Choroid plexus epithelial cell (primary cell): ENCODE measurements at regions not wholly inside any gene's neighbourhood (a gene's known extent, or its start where the extent isn't known, plus 50 kb on each side); places are given as distances from the start of the nearest gene placed in this dataset.
"Not testable (repeated sequence)": the region's sequence is repeated elsewhere in the genome, so short reads cannot be mapped to it uniquely, and the experiment has no call there.

Source experiments
- DNase-seq: peaks from one replicate; pipeline ENCODE4 v3.0.0-alpha.2; 2010; ENCODE audit warnings: low read depth
- H3K4me3 ChIP-seq: 2 replicates; pipeline ENCODE4 v1.5.1; 2011; ENCODE audit warnings: low read depth, mild to moderate bottlenecking, control low read depth, low read length, moderate library complexity
- TF ChIP-seq, protein P1 (sequence below): conservative IDR thresholded peaks from 2 replicates; pipeline ENCODE4 v1.5.1; 2011; ENCODE audit warnings: low read depth, mild to moderate bottlenecking, control low read depth, inconsistent platforms, low read length, moderate library complexity

DNA sequence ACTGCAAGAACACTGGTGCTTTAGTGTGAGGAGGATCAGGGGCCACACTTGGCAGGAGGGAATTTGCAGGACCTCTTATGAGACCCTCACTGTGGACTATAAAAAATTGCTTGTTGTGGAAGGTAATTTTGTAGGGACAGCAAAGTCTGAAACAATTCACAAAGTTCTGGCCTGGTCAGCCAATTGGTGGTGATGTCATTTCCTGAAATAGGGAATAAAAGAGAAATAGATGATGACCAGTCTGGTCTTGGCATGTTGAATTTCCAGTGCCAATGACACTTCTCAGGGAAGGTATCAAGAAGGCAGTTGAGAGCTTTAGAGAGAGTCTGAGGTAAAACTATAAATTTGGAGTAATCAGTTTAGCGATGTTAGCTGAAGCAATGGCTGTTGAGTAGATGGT lies 129.3 kb upstream of the LMNTD1 start:
- no peak for DNase-seq

DNA sequence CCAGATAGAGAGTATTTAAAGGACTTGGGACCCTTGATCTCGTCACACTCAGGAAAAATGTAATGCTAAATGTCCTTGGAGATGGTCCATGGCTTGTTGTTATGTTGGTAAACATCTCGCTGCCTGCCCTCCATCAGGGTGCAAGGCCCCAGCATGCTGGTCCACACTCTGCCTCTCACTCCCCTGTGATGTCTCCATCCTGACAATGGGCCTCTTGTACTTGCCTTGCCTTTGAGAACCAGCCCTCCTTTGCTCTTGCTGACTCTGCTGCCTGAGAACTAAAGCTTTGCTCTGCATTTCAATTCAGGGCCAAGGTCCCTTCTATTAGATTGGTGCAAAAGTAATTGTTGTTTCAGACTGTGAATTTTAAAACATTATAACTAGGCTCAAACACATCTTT lies 131.0 kb upstream of the LMNTD1 start:
- DNase-seq: no peak
- no peak overlapping the region for H3K4me3 ChIP-seq
- TF ChIP-seq, protein P1, sequence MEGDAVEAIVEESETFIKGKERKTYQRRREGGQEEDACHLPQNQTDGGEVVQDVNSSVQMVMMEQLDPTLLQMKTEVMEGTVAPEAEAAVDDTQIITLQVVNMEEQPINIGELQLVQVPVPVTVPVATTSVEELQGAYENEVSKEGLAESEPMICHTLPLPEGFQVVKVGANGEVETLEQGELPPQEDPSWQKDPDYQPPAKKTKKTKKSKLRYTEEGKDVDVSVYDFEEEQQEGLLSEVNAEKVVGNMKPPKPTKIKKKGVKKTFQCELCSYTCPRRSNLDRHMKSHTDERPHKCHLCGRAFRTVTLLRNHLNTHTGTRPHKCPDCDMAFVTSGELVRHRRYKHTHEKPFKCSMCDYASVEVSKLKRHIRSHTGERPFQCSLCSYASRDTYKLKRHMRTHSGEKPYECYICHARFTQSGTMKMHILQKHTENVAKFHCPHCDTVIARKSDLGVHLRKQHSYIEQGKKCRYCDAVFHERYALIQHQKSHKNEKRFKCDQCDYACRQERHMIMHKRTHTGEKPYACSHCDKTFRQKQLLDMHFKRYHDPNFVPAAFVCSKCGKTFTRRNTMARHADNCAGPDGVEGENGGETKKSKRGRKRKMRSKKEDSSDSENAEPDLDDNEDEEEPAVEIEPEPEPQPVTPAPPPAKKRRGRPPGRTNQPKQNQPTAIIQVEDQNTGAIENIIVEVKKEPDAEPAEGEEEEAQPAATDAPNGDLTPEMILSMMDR: no peak

More for the DNA sequence above, 129.3 kb upstream of the LMNTD1 start:
- H3K4me3 ChIP-seq: no peak overlapping the region
- TF ChIP-seq, protein P1: no peak

DNA sequence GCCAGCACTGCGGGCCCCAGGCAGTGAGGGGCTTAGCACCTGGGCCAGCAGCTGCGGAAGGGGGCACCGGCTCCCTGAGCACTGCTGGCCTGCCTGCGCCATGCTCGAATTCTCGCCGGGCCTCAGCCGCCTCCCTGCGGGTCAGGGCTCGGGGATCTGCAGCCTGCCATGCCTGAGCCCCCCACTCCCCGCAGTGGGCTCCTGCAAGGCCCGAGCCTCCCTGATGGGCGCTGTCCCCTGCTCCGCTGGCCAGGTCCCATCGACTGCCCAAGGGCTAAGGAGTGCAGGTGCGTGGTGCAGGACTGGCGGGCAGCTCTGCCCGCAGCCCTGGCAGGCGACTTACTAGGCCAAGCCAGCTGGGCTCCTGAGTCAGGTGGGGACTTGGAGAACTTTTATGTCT lies 133.3 kb upstream of the LMNTD1 start:
- no peak for DNase-seq
- TF ChIP-seq, protein P1: no peak
- no peak overlapping the region for H3K4me3 ChIP-seq

DNA sequence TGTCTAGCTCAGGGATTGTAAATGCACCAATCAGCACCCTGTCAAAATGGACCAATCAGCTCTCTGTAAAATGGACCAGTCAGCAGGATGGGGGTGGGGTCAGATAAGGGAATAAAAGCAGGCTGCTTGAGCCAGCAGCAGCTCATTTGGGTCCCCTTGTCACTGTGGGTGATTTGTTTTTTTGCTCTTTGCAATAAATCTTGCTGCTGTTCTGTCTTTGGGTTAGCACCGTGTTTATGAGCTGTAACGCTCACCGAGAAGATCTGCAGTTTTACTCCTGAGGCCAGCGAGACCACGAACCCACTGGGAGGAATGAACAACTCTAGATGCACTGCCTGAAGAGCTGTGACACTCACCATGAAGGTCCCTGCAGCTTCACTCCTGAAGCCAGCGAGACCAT lies 134.1 kb upstream of the LMNTD1 start:
- TF ChIP-seq, protein P1: no peak
- no peak overlapping the region for H3K4me3 ChIP-seq
- no peak for DNase-seq

DNA sequence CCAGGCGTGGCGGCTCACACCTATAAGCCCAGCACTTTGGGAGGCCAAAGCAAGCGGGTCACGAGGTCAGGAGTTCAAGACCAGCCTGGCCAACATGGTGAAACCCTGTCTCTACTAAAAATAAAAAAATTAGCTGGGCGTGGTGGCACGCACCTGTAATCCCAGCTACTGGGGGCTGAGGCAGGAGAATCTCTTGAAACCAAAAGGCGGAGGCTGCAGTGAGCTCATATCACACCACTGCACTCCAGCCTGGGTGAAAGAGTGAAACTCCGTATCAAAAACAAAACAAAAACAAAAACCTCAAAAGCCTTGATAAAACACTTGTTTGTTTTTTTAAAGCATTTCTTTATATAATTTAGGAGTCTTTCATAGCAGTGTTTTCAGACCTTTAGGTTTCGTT lies 135.8 kb upstream of the LMNTD1 start:
- DNase-seq, H3K4me3 ChIP-seq: not testable (repeated sequence)

DNA sequence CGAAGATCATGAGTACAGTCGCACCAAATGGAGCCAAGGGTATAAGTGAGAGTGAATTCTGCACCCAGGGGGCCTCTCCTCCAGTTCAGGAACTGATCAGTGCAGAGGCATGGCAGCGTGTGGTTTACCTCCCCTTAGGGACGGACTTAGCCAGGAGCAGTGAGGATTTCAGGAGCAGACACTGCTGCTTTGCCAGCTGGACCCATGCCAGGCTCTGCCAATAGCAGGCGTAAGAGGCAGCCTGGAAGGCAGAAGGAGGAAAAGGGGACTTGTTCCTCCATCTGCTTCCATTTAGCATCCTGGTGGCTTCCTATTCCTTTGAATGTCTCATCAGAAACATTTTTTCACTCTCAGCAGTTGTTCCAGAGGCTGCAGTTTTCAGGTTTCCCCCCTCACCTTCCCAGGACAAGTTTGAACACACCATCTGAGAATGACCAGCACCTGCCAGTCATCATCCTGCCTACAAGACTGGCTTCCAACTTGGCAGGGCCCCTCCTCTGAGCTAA lies 137.0 kb upstream of the LMNTD1 start:
- no peak for DNase-seq
- no peak overlapping the region for H3K4me3 ChIP-seq

DNA sequence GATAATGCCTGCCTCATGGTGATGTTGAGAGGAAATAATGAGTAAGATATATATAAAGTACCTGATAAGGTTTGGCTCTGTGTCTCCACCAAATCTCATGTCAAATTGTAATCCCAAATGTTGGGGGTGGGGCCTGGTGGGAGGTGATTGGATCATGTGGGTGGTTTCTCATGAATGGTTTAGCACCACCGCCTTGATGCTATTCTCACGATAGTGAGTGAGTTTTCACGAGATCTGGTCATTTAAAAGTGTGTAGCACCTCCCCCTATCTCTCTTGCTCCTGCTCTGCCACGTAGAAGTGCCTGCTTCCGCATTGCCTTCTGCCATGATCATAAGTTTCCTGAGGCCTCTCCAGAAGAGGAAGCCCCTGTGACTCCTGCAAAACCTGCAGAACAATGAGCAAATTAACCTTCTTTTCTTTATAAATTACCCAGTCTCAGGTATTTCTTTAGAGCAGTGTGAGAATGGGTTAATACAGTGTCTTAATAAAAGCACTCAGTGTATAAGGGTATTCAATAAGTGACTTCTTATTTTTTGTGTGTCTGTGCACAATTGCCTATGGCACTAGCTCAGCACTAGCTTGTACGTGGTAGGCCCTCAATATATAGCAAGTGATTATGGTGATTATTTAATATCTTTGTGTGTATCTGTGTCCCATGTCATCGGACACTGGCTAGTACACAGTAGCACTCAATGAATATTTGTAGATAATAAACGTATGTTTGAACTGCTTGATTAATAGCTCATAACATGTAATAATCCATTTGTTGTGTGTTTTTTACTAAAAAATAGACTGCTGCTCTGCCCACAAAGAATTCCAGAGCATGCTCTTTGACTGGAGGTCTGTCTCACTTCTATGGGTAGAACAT lies 138.1 kb upstream of the LMNTD1 start:
- TF ChIP-seq, protein P1: no peak
- no peak for DNase-seq
- H3K4me3 ChIP-seq: no peak overlapping the region

More for the DNA sequence above, 137.0 kb upstream of the LMNTD1 start:
- TF ChIP-seq, protein P1: no peak
